Vagina (tissue), 2 donors: ENCODE measurements at regions not wholly inside any gene's neighbourhood (a gene's known extent, or its start where the extent isn't known, plus 50 kb on each side); places are given as distances from the start of the nearest gene placed in this dataset.

Source experiments
- CTCF ChIP-seq, 3 experiments: fragments of 450-650 bp in 2 of 3; fragments of 200-600 bp in 1 of 3; sonication (generic) in 1 of 3; IDR thresholded peaks; one replicate each; pipeline ENCODE4 v1.5.1; 2017 to 2019; ENCODE audit warnings: antibody characterized with exemption in 3 of 3, mild to moderate bottlenecking in 2 of 3, moderate library complexity in 2 of 3
- POLR2AphosphoS5 ChIP-seq, 2 donors: sonication (generic); formaldehyde crosslinking; IDR thresholded peaks; one replicate each; pipeline ENCODE4 v1.9.0; 2017; ENCODE audit warnings: antibody characterized with exemption in 2 of 2, mild to moderate bottlenecking in 2 of 2, low read depth in 1 of 2; ENCODE audit not compliant: insufficient read depth in 1 of 2

GRCh38 chr11:28981381-28981780 is 873.2 kb downstream of the METTL15 start:
- TF ChIP-seq CTCF (IDR thresholded peaks at IDR 0.05), result no peak
- no peak for TF ChIP-seq POLR2AphosphoS5 (IDR thresholded peaks at IDR 0.05; ENCODE audit: insufficient read depth in 1 of 2, low read depth in 1 of 2)
